H54 (cell line): ENCODE measurements at regions not wholly inside any gene's neighbourhood (a gene's known extent, or its start where the extent isn't known, plus 50 kb on each side); places are given as distances from the start of the nearest gene placed in this dataset.
"Not testable (repeated sequence)": the region's sequence is repeated elsewhere in the genome, so short reads cannot be mapped to it uniquely, and the experiment has no call there.

Experiments
- DNase-seq: peaks from one replicate; pipeline ENCODE4 v3.0.0; 2011; ENCODE audit warnings: low spot score, mixed read lengths; ENCODE audit not compliant: insufficient read length
- FAIRE-seq: peaks from 3 replicates; lab custom pipeline; 2011; peaks lifted over from hg19 to GRCh38; lab: Jason Lieb, UNC
- POLR2A ChIP-seq: IDR thresholded peaks from 2 replicates; pipeline ENCODE4 v1.6.1; 2011; ENCODE audit warnings: low read depth, mild to moderate bottlenecking, low read length

- no peak for TF ChIP-seq POLR2A
- no peak for DNase-seq
- no peak for FAIRE-seq
Measured at GRCh38 chr5:118603278-118603677, 385.1 kb downstream of the DTWD2 start.

DNA sequence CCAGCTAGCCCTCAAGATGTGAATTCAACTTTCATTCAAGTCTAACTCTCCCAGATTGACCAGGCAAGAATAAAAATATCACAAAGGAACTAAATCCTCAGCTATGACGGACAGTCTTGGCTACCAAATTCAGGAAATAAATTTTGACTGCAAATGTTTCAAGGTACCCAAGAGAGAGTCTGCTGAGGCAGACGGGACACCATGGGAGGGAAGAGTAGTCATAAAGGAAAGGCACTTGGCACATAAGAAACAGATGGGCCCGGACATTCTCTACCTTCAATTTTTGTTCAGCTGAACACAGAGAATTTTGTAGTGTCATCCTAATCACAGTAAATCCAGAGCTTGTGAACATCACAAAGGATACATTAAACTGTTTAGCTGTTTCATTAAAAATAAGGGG is 390.0 kb downstream of the DTWD2 start:
- no peak for TF ChIP-seq POLR2A

GRCh38 chr5:118597543-118597942 is 390.8 kb downstream of the DTWD2 start:
- FAIRE-seq: no peak
- no peak for DNase-seq
- TF ChIP-seq POLR2A: no peak

More for the DNA sequence above, 390.0 kb downstream of the DTWD2 start:
- DNase-seq (no peak), FAIRE-seq (no peak)

- TF ChIP-seq POLR2A: no peak
- FAIRE-seq (no peak), DNase-seq (no peak)
Measured at GRCh38 chr5:118596255-118596654, 392.1 kb downstream of the DTWD2 start.

GRCh38 chr5:118593003-118593328 is 395.4 kb downstream of the DTWD2 start:
- TF ChIP-seq POLR2A: no peak
- FAIRE-seq: no peak
- no peak for DNase-seq

GRCh38 chr5:118592229-118593002 is 395.9 kb downstream of the DTWD2 start:
- FAIRE-seq: no peak
- no peak for DNase-seq
- TF ChIP-seq POLR2A: no peak

GRCh38 chr5:118590806-118591205 is 397.5 kb downstream of the DTWD2 start:
- DNase-seq (no peak), FAIRE-seq (no peak)
- no peak for TF ChIP-seq POLR2A

DNA sequence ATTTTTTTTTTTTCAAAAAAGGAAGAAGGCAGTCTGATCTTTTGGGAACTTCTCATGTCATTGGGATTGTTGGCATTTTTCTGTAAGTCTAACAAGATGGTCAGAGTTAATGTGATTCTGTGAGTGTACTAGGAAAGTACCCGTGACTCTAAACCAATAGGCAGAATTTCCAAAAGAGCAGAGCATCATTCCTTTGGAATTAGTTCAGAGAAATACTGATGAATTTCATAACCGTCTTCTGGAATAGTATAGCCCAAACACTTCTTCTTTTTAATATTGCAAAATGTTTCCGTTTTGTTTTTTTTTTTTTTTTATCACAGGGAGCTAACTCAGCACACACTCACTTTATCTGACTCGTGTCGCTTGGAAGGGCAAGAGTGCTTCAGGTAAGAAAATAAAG is 407.4 kb downstream of the DTWD2 start:
- DNase-seq: no peak
- FAIRE-seq: no peak
- no peak for TF ChIP-seq POLR2A

DNA sequence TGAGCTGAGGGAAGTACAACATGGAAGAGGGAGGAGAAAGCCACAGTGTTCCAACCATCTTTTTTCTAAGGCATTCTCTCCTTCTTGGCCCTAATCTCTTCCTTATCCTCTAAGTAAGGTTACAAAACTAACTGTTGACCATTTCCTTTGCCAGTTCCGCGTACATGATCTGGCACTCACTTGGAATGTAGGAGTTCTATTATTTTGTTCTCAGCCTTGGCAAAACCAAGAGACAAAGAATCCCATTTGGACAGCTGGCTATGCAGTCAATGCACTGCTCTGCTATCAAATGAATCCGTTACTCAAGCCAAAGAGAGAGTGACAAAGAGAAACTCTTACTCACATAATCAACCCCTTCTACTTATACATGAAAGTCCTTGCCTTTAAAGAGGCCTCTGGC is 410.3 kb downstream of the DTWD2 start:
- TF ChIP-seq POLR2A: no peak
- no peak for FAIRE-seq
- no peak for DNase-seq

DNA sequence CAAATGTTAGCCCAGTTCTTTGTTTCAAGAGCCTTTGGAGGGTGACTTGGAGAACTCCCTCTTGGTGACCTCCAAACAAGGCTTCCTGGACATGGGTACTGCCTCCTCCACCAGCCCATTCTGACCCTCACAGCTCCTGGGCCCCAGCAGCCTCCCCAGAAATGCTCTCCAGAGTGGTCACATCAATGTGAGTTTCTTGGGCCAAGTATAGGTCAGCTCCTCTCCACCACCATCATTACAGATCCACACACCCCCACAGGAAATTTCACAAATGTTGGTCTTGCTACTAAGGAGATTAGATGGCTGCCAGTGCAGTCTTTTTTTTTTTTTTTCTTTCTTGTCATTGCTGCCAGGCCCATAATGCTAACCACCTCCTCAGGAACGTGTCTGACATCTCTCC is 410.7 kb downstream of the DTWD2 start:
- TF ChIP-seq POLR2A: no peak
- FAIRE-seq: no peak
- DNase-seq: no peak

GRCh38 chr5:118570276-118570675 is 418.1 kb downstream of the DTWD2 start:
- FAIRE-seq, DNase-seq: not testable (repeated sequence)

GRCh38 chr5:118569596-118569995 is 418.8 kb downstream of the DTWD2 start:
- FAIRE-seq, DNase-seq: not testable (repeated sequence)

DNA sequence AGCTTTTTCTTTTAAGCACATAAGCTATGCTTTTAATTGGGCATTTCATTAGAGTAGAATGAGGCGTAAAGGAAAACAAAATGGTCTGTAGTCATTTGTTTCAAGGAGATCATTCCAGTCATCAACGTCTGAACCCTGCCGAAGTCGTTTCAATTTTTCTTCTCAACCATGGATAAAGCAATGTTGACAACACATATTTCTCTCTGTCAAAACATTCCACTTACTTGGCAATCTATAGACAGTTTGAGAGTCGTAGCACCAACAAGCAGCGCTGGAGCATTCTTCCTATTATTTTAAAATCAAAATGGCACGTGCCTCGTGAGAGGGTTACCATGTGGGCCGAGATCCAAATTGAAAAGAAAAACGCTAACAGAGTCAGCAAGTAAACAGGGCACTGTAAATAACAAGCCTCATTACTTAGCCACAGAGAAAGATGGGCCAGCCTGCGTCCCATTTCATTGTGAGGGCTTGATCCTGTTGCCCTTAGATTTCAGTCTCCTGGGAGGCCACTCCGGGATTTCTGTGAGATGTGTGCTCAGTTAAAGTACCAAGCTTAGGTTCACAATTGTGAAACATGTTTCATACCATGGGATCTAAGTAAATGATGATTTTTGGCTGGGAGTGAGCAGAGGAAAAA is 422.9 kb downstream of the DTWD2 start:
- no peak for DNase-seq
- TF ChIP-seq POLR2A: no peak
- no peak for FAIRE-seq

GRCh38 chr5:118561971-118562370 is 426.4 kb downstream of the DTWD2 start:
- no peak for FAIRE-seq
- DNase-seq: no peak
- TF ChIP-seq POLR2A: no peak

DNA sequence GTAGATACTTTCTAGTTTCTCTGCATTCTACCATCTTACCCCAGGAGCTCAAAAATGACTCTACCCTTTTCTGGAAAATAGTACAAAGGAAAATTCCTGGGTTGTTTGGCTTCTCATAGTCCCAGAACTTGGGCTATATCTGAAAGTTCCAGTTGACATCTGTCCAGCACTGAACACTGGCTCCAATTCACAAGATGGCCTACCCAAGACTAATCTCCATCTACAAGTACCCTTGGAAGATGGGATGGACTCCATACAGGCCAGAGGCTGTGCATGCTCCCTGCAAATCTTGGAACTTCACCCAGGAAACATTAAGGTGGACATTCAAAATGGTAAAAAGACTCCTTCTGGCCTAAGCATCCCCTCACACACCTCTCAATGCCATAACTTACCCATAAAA is 427.1 kb downstream of the DTWD2 start:
- no peak for DNase-seq
- no peak for FAIRE-seq
- TF ChIP-seq POLR2A: no peak
